ENCODE measurements at regions not wholly inside any gene's neighbourhood (a gene's known extent, or its start where the extent isn't known, plus 50 kb on each side); places are given as distances from the start of the nearest gene placed in this dataset.

DNA sequence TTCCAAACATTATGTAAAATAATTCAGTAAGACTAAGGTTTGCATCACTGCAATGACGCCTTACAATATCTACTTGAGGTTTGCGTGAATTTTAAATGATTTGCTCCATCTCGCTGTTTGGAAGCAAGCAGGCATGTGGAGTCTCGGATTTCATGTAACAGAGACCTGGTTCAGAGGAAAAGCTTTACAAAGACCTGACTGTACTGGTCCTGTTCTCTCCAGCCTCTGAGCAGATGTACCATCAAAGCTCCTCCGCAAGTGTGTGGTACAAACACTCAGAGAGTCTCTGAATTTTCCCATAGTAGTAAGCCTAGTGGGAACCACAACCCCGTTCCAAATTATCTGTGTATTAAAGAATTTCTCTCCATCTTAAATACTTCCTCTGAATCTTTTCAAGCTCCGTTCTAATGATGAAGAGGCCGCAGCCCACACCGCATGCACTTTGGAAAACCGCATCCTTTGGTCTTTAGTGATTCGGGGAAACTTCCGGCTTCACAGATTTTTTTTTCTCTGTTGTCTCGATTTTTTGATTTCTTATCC, 728.1 kb upstream of the SOX11 start:
- DNase-seq = no peak
- 75 to 80% methylated on average over 13 of the region's 13 CpGs for WGBS, 2 donors
- Histone ChIP-seq H3K4me1 (no peaks in the 10 kb centered on the region), H3K9me3 (no peaks in the 10 kb centered on the region), H3K4me3 (no peak overlapping the region), H3K27me3 (peaks cover 0 to 3% (median 0%) of the 10 kb centered on the region in 4 donors), H3K27ac (no peak overlapping the region), H3K36me3 (no peaks in the 10 kb centered on the region)
- FAIRE-seq = no peak
- ATAC-seq = no peak
- TF ChIP-seq CTCF (IDR thresholded peaks at IDR 0.05) = no peak
- intact Hi-C loops (cut with DNase I) = no loop called here

- Histone ChIP-seq H3K9me3 (no peaks in the 10 kb centered on the region), H3K27ac (no peak overlapping the region), H3K27me3 (peaks cover 0 to 3% (median 0%) of the 10 kb centered on the region in 4 donors), H3K4me1 (no peaks in the 10 kb centered on the region), H3K36me3 (no peaks in the 10 kb centered on the region), H3K4me3 (no peak overlapping the region)
- WGBS, 2 donors = 65 to 70% methylated on average over 16 of the region's 16 CpGs
- ATAC-seq = no peak
- DNase-seq = no peak
- no peak for FAIRE-seq
- intact Hi-C loops (cut with DNase I) = no loop called here
- TF ChIP-seq CTCF (IDR thresholded peaks at IDR 0.05) = no peak
Measured at GRCh38 chr2:4964579-4964978, 727.6 kb upstream of the SOX11 start.

- Histone ChIP-seq H3K27me3 (peaks cover 0 to 3% (median 0%) of the 10 kb centered on the region in 4 donors), H3K4me1 (no peaks in the 10 kb centered on the region), H3K36me3 (no peaks in the 10 kb centered on the region), H3K27ac (no peak overlapping the region), H3K9me3 (no peaks in the 10 kb centered on the region), H3K4me3 (no peak overlapping the region)
- 56 to 66% methylated on average over 6 of the region's 6 CpGs for WGBS, 2 donors
- no peak for FAIRE-seq
- intact Hi-C loops (cut with DNase I) = no loop called here
- TF ChIP-seq CTCF (IDR thresholded peaks at IDR 0.05) = no peak
- no peak for ATAC-seq
- no peak for DNase-seq
Measured at GRCh38 chr2:4965556-4966320, 726.4 kb upstream of the SOX11 start.

- no peaks in the 10 kb centered on the region for H3K4me1 ChIP-seq
- no peaks in the 10 kb centered on the region for H3K9me3 ChIP-seq
- FAIRE-seq (no peak), ATAC-seq (no peak), DNase-seq (no peak)
- no peak overlapping the region for H3K27ac ChIP-seq
- peaks cover 0 to 3% (median 0%) of the 10 kb centered on the region in 4 donors for H3K27me3 ChIP-seq
- intact Hi-C loops (cut with DNase I) = no loop called here
- H3K4me3 ChIP-seq = no peak overlapping the region
- H3K36me3 ChIP-seq = no peaks in the 10 kb centered on the region
- WGBS, 2 donors = 84 to 93% methylated on average over 2 of the region's 2 CpGs
- TF ChIP-seq CTCF (IDR thresholded peaks at IDR 0.05) = no peak
Measured at GRCh38 chr2:4967206-4967605, 725.0 kb upstream of the SOX11 start.

DNA sequence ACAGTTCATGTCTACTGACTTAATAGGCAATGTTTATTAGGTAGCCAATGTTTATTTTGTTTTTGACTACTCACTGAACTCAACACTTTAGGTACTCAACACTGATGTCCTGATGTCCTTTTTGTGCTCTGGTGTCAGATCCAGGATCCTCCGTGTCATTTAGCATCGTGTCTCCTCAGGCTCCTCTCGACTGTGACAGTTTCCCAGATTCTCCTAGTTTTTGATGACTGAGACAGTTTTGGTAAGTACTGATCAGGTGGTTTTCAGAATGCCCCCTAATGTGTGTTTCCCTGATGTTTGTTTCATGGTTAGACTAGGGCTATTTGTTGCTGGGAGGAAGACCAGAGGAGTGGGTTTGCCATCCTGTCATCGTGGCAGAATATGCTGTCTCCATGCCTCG, 719.7 kb upstream of the SOX11 start:
- H3K4me3 ChIP-seq = no peak overlapping the region
- WGBS, 2 donors = 60 to 64% methylated on average over 5 of the region's 5 CpGs
- H3K27me3 ChIP-seq = no peaks in the 10 kb centered on the region
- intact Hi-C loops (cut with DNase I) = no loop called here
- FAIRE-seq (no peak), DNase-seq (no peak), ATAC-seq (no peak)
- no peak overlapping the region for H3K27ac ChIP-seq
- no peaks in the 10 kb centered on the region for H3K9me3 ChIP-seq
- no peaks in the 10 kb centered on the region for H3K36me3 ChIP-seq
- no peak for TF ChIP-seq CTCF (IDR thresholded peaks at IDR 0.05)
- no peaks in the 10 kb centered on the region for H3K4me1 ChIP-seq

All from pancreas (tissue), 10 donors.